Stimulated activated CD8-positive, alpha-beta memory T cell treated with anti-CD3 and anti-CD28 coated beads, Interleukin-4, amount 100 ng/mL, for 1 hour (primary cell): ENCODE measurements at regions not wholly inside any gene's neighbourhood (a gene's known extent, or its start where the extent isn't known, plus 50 kb on each side); places are given as distances from the start of the nearest gene placed in this dataset.
"Not testable (repeated sequence)": the region's sequence is repeated elsewhere in the genome, so short reads cannot be mapped to it uniquely, and the experiment has no call there.

Experiments used
- DNase-seq, 2 donors: peaks; one replicate each; pipeline ENCODE4 v3.0.0-alpha.2; 2020; ENCODE audit warnings: low read depth in 2 of 2, low spot score in 1 of 2

- not testable (repeated sequence) for DNase-seq
These were observed 169.0 kb upstream of the KLF6 start for GRCh38 chr10:3954007-3954406.

- no peak for DNase-seq
These were observed 167.0 kb upstream of the KLF6 start for GRCh38 chr10:3951993-3952392.

GRCh38 chr10:3950676-3951275 is 165.8 kb upstream of the KLF6 start:
- DNase-seq: peak in 1 of 2 donors; percentile 27

- no peak for DNase-seq
These were observed 164.7 kb upstream of the KLF6 start for GRCh38 chr10:3949711-3950110.

GRCh38 chr10:3948843-3949242 is 163.8 kb upstream of the KLF6 start:
- peak; percentile 36 to 57 for DNase-seq

- no peak for DNase-seq
These were observed 161.5 kb upstream of the KLF6 start for GRCh38 chr10:3946234-3947229.

GRCh38 chr10:3945026-3945425 is 160.0 kb upstream of the KLF6 start:
- DNase-seq: no peak

- DNase-seq: no peak
These were observed 159.6 kb upstream of the KLF6 start for GRCh38 chr10:3944591-3944990.

GRCh38 chr10:3943695-3944257 is 158.8 kb upstream of the KLF6 start:
- DNase-seq: no peak

GRCh38 chr10:3942937-3943489 is 158.0 kb upstream of the KLF6 start:
- no peak for DNase-seq

GRCh38 chr10:3941676-3942075 is 156.7 kb upstream of the KLF6 start:
- no peak for DNase-seq

GRCh38 chr10:3936422-3937040 is 151.5 kb upstream of the KLF6 start:
- no peak for DNase-seq

- no peak for DNase-seq
These were observed 150.9 kb upstream of the KLF6 start for GRCh38 chr10:3935933-3936359.

- DNase-seq: peak in 1 of 2 donors; percentile 5
These were observed 150.1 kb upstream of the KLF6 start for GRCh38 chr10:3935141-3935540.

GRCh38 chr10:3933733-3934132 is 148.7 kb upstream of the KLF6 start:
- DNase-seq: no peak

- no peak for DNase-seq
These were observed 147.8 kb upstream of the KLF6 start for GRCh38 chr10:3932597-3933375.

GRCh38 chr10:3931901-3932300 is 146.9 kb upstream of the KLF6 start:
- no peak for DNase-seq

GRCh38 chr10:3931224-3931623 is 146.2 kb upstream of the KLF6 start:
- DNase-seq: no peak

- DNase-seq: no peak
These were observed 143.6 kb upstream of the KLF6 start for GRCh38 chr10:3928569-3928968.

GRCh38 chr10:3928078-3928477 is 143.1 kb upstream of the KLF6 start:
- no peak for DNase-seq
